HEK293 (cell line): ENCODE measurements at regions not wholly inside any gene's neighbourhood (a gene's known extent, or its start where the extent isn't known, plus 50 kb on each side); places are given as distances from the start of the nearest gene placed in this dataset.

Experiments used
- CTCF ChIA-PET: fragments of 350-600 bp; formaldehyde crosslinking; extraction: SDS; loops from one replicate; lab custom pipeline; 2021; ENCODE audit warnings: antibody characterized with exemption; lab: Yijun Ruan, JAX
- POLR2A ChIA-PET: fragments of 300-600 bp; formaldehyde crosslinking; extraction: SDS; loops from one replicate; lab custom pipeline; 2020; ENCODE audit warnings: antibody characterized with exemption, inconsistent platforms; lab: Yijun Ruan, JAX
- H3K27ac ChIP-seq: fragments of 200-500 bp; sonication (Bioruptor generic); 2 replicates; pipeline ENCODE4 v1.5.1; 2014; ENCODE audit warnings: low read depth, low read length, control low read depth, inconsistent platforms; ENCODE audit errors: extremely low read depth
- H3K36me3 ChIP-seq, 2 experiments: fragments of 200-500 bp in 1 of 2; sonication (Bioruptor generic) in 1 of 2; 1 replicate in 1 of 2; 2 replicates in 1 of 2; pipeline ENCODE4 v1.5.1; 2014 to 2017; ENCODE audit warnings: inconsistent platforms in 2 of 2, low read length in 2 of 2; ENCODE audit not compliant: control insufficient read depth in 2 of 2, insufficient read depth in 1 of 2
- H3K4me1 ChIP-seq: fragments of 200-500 bp; sonication (Bioruptor generic); 2 replicates; pipeline ENCODE4 v1.5.1; 2014; ENCODE audit warnings: mild to moderate bottlenecking, low read length, inconsistent platforms; ENCODE audit not compliant: control insufficient read depth, insufficient read depth
- H3K4me3 ChIP-seq: 2 replicates; pipeline ENCODE4 v1.5.1; 2011; ENCODE audit warnings: low read depth, mild to moderate bottlenecking, control low read depth, low read length, moderate library complexity
- H3K9me3 ChIP-seq: fragments of 200-500 bp; sonication (Bioruptor generic); 2 replicates; pipeline ENCODE4 v1.5.1; 2014; ENCODE audit warnings: low read depth, low read length, inconsistent platforms; ENCODE audit not compliant: control insufficient read depth, insufficient read depth
- BCL6B ChIP-seq: fragments of 450-650 bp; formaldehyde crosslinking; IDR thresholded peaks from 2 replicates; pipeline ENCODE4 v1.5.1; 2017; ENCODE audit warnings: missing biosample characterization, missing genetic modification characterization
- KLF8 ChIP-seq: fragments of 450-650 bp; formaldehyde crosslinking; IDR thresholded peaks from 2 replicates; pipeline ENCODE4 v1.5.1; 2016; ENCODE audit warnings: missing biosample characterization, missing genetic modification characterization
- OSR2 ChIP-seq: fragments of 450-650 bp; formaldehyde crosslinking; IDR thresholded peaks from 2 replicates; pipeline ENCODE4 v1.5.1; 2016; ENCODE audit warnings: missing biosample characterization, missing genetic modification characterization
- PBX3 ChIP-seq: sonication (generic); formaldehyde crosslinking; IDR thresholded peaks from 2 replicates; pipeline ENCODE4 v1.8.1; 2022; ENCODE audit warnings: mild to moderate bottlenecking, moderate library complexity, missing genetic modification reagents
- PRDM10 ChIP-seq: fragments of 450-650 bp; formaldehyde crosslinking; IDR thresholded peaks from 2 replicates; pipeline ENCODE4 v1.5.1; 2016; ENCODE audit warnings: missing biosample characterization, missing genetic modification characterization
- REST ChIP-seq: fragments of 450-650 bp; formaldehyde crosslinking; IDR thresholded peaks from 2 replicates; pipeline ENCODE4 v1.5.1; 2016; ENCODE audit warnings: missing biosample characterization, missing genetic modification characterization
- SETDB1 ChIP-seq: IDR thresholded peaks from one replicate; pipeline ENCODE4 v1.6.1; 2017; ENCODE audit warnings: mild to moderate bottlenecking, low read length, moderate library complexity, mixed read lengths; ENCODE audit not compliant: insufficient read length
- WT1 ChIP-seq: fragments of 450-650 bp; formaldehyde crosslinking; IDR thresholded peaks from 2 replicates; pipeline ENCODE4 v1.5.1; 2016; ENCODE audit warnings: missing biosample characterization, missing genetic modification characterization
- ZEB2 ChIP-seq: fragments of 450-650 bp; formaldehyde crosslinking; IDR thresholded peaks from 2 replicates; pipeline ENCODE4 v1.5.1; 2016; ENCODE audit warnings: missing biosample characterization, missing genetic modification characterization
- ZNF138 ChIP-seq: fragments of 450-650 bp; formaldehyde crosslinking; IDR thresholded peaks from 2 replicates; pipeline ENCODE4 v1.5.1; 2016; ENCODE audit warnings: missing biosample characterization, missing genetic modification characterization, borderline replicate concordance
- ZNF174 ChIP-seq: fragments of 450-650 bp; formaldehyde crosslinking; IDR thresholded peaks from 2 replicates; pipeline ENCODE4 v1.5.0; 2017; ENCODE audit warnings: missing biosample characterization, mild to moderate bottlenecking, missing genetic modification characterization
- ZNF26 ChIP-seq: fragments of 450-650 bp; formaldehyde crosslinking; IDR thresholded peaks from 2 replicates; pipeline ENCODE4 v1.5.1; 2016; ENCODE audit warnings: missing biosample characterization, missing genetic modification characterization
- ZNF274 ChIP-seq, 2 experiments: fragments of 200-500 bp in 1 of 2; fragments of 450-650 bp in 1 of 2; sonication (Bioruptor generic) in 1 of 2; formaldehyde crosslinking in 1 of 2; IDR thresholded peaks; 2 replicates each; pipeline versions ENCODE4 v1.5.1 to v1.6.1; 2014 to 2016; ENCODE audit warnings: borderline replicate concordance in 1 of 2, inconsistent platforms in 1 of 2, low read length in 1 of 2, missing biosample characterization in 1 of 2, missing genetic modification characterization in 1 of 2
- ZNF302 ChIP-seq: fragments of 450-650 bp; formaldehyde crosslinking; IDR thresholded peaks from 2 replicates; pipeline ENCODE4 v1.5.1; 2016; ENCODE audit warnings: missing biosample characterization, missing genetic modification characterization, low read depth
- ZNF37A ChIP-seq: fragments of 450-650 bp; IDR thresholded peaks from 2 replicates; pipeline ENCODE4 v1.5.1; 2018; ENCODE audit warnings: missing biosample characterization, missing genetic modification characterization
- ZNF629 ChIP-seq: fragments of 450-650 bp; formaldehyde crosslinking; IDR thresholded peaks from 2 replicates; pipeline ENCODE4 v1.5.1; 2017; ENCODE audit warnings: missing biosample characterization, missing genetic modification characterization
- ZNF677 ChIP-seq: fragments of 450-650 bp; IDR thresholded peaks from 2 replicates; pipeline ENCODE4 v1.5.0; 2018; ENCODE audit warnings: missing biosample characterization, mild to moderate bottlenecking, missing genetic modification characterization, moderate library complexity
- ZNF707 ChIP-seq: fragments of 450-650 bp; formaldehyde crosslinking; IDR thresholded peaks from 2 replicates; pipeline ENCODE4 v1.5.1; 2016; ENCODE audit warnings: missing biosample characterization, missing genetic modification characterization
- ZNF791 ChIP-seq: fragments of 450-650 bp; formaldehyde crosslinking; IDR thresholded peaks from 2 replicates; pipeline ENCODE4 v1.5.1; 2016; ENCODE audit warnings: missing biosample characterization, missing genetic modification characterization
- ZSCAN23 ChIP-seq: fragments of 450-650 bp; formaldehyde crosslinking; IDR thresholded peaks from 2 replicates; pipeline ENCODE4 v1.5.1; 2016; ENCODE audit warnings: missing biosample characterization, missing genetic modification characterization
- ZXDB ChIP-seq: fragments of 450-650 bp; formaldehyde crosslinking; IDR thresholded peaks from 2 replicates; pipeline ENCODE4 v1.5.1; 2016; ENCODE audit warnings: missing biosample characterization, missing genetic modification characterization

- CTCF ChIA-PET: no interaction called here
- POLR2A ChIA-PET: no interaction called here
These were observed 164.1 kb upstream of the ECI2 start for GRCh38 chr6:4299476-4299875.

GRCh38 chr6:4297348-4297747 lies 162.0 kb upstream of the ECI2 start:
- no peak overlapping the region for H3K27ac ChIP-seq
- ChIA-PET POLR2A (no interaction called here), CTCF (interaction anchor here (0.7 kb wide), 1 partner anchor 87 kb away, joined by 3 read pairs; no protein-coding TSS in a partner anchor)
- no peaks in the 10 kb centered on the region for H3K36me3 ChIP-seq
- H3K4me3 ChIP-seq: no peak overlapping the region
- no peaks in the 10 kb centered on the region for H3K9me3 ChIP-seq
- H3K4me1 ChIP-seq: no peaks in the 10 kb centered on the region
- TF ChIP-seq ZNF138 (no peak), OSR2 (tag by site-specific recombination) (no peak), PBX3 (CRISPR knock-in tag) (no peak), ZXDB (no peak), ZNF707 (no peak), PRDM10 (tag by site-specific recombination) (no peak), BCL6B (tag by site-specific recombination) (no peak), ZEB2 (tag by site-specific recombination) (no peak), ZNF791 (no peak), SETDB1 (no peak), ZNF174 (tag by site-specific recombination) (no peak), ZNF37A (no peak), REST (tag by site-specific recombination) (no peak), ZNF629 (tag by site-specific recombination) (no peak)

More at GRCh38 chr6:4299476-4299875, 164.1 kb upstream of the ECI2 start:
- Histone ChIP-seq H3K36me3 (no peaks in the 10 kb centered on the region), H3K9me3 (no peaks in the 10 kb centered on the region), H3K4me1 (no peaks in the 10 kb centered on the region), H3K4me3 (no peak overlapping the region), H3K27ac (no peak overlapping the region)
- TF ChIP-seq WT1 (tag by site-specific recombination): no peak
- TF ChIP-seq KLF8 (tag by site-specific recombination): no peak
- TF ChIP-seq ZNF26 (tag by site-specific recombination): no peak
- no peak for TF ChIP-seq ZSCAN23 (tag by site-specific recombination)
- no peak for TF ChIP-seq PBX3 (CRISPR knock-in tag)
- TF ChIP-seq ZNF302: no peak
- no peak for TF ChIP-seq ZNF274 (IDR thresholded peaks at IDR 0.05; ENCODE audit: low read length)
- no peak for TF ChIP-seq ZNF274 (tag by site-specific recombination; IDR thresholded peaks at IDR 0.05; ENCODE audit: borderline replicate concordance)
- TF ChIP-seq ZNF37A: no peak
- no peak for TF ChIP-seq ZNF677 (tag by site-specific recombination)
- no peak for TF ChIP-seq OSR2 (tag by site-specific recombination)
